K562 (cell line): ENCODE measurements at regions not wholly inside any gene's neighbourhood (a gene's known extent, or its start where the extent isn't known, plus 50 kb on each side); places are given as distances from the start of the nearest gene placed in this dataset.

Experiments
- ARID1B ChIP-seq: fragments of 450-650 bp; IDR thresholded peaks from 2 replicates; pipeline ENCODE4 v1.6.1; 2016; ENCODE audit warnings: antibody characterized with exemption, mild to moderate bottlenecking, inconsistent platforms
- CAMTA2 ChIP-seq: fragments of 250-450 bp; sonication (Bioruptor Pico); conservative IDR thresholded peaks from 2 replicates; pipeline ENCODE4 v1.5.1; 2022
- DLX4 ChIP-seq: fragments of 250-450 bp; sonication (Bioruptor Pico); IDR thresholded peaks from 2 replicates; pipeline ENCODE4 v1.6.1; 2021; ENCODE audit warnings: mild to moderate bottlenecking
- FOXA1 ChIP-seq: fragments of 450-650 bp; IDR thresholded peaks from 2 replicates; pipeline ENCODE4 v1.6.1; 2016; ENCODE audit warnings: mild to moderate bottlenecking, borderline replicate concordance
- HDGF ChIP-seq: fragments of 450-650 bp; IDR thresholded peaks from 2 replicates; pipeline ENCODE4 v1.6.1; 2016
- HMG20A ChIP-seq: fragments of 450-650 bp; formaldehyde crosslinking; conservative IDR thresholded peaks from 2 replicates; pipeline ENCODE4 v1.4.0; 2020; ENCODE audit warnings: mild to moderate bottlenecking, mixed read lengths
- KDM1A ChIP-seq, 2 experiments: fragments of 450-650 bp; IDR thresholded peaks; 2 replicates each; pipeline ENCODE4 v1.6.1; 2016; ENCODE audit warnings: mild to moderate bottlenecking in 2 of 2
- MIER1 ChIP-seq: fragments of 450-650 bp; IDR thresholded peaks from 2 replicates; pipeline ENCODE4 v1.6.1; 2016; ENCODE audit warnings: antibody characterized with exemption, mild to moderate bottlenecking, low read depth
- NFIC ChIP-seq: fragments of 450-650 bp; IDR thresholded peaks from 2 replicates; pipeline ENCODE4 v1.6.1; 2017; ENCODE audit warnings: mild to moderate bottlenecking, inconsistent platforms
- PHTF2 ChIP-seq: fragments of 250-450 bp; sonication (Bioruptor Pico); IDR thresholded peaks from 2 replicates; pipeline ENCODE4 v1.5.0; 2021; ENCODE audit warnings: mild to moderate bottlenecking
- PRMT5 ChIP-seq: sonication (generic); formaldehyde crosslinking; IDR thresholded peaks from 2 replicates; pipeline ENCODE4 v1.5.0; 2020; ENCODE audit warnings: missing genetic modification reagents
- ZFP36 ChIP-seq: fragments of 150-350 bp; IDR thresholded peaks from 2 replicates; pipeline ENCODE4 v1.6.1; 2018; ENCODE audit warnings: low read length, low read depth; ENCODE audit not compliant: partially characterized antibody
- TF ChIP-seq, protein P1 (sequence below): fragments of 250-450 bp; sonication (Bioruptor Pico); IDR thresholded peaks from 2 replicates; pipeline ENCODE4 v1.8.0; 2021; ENCODE audit warnings: moderate library complexity, mild to moderate bottlenecking, inconsistent platforms
- TF ChIP-seq, protein P2 (sequence below), 2 experiments: IDR thresholded peaks; 2 replicates each; pipeline ENCODE4 v1.6.1; 2011; ENCODE audit warnings: borderline replicate concordance in 1 of 2, control low read depth in 1 of 2, low read depth in 1 of 2, low read length in 1 of 2, mild to moderate bottlenecking in 1 of 2, mixed read lengths in 1 of 2, moderate library complexity in 1 of 2; ENCODE audit not compliant: insufficient read depth in 1 of 2, insufficient read length in 1 of 2, poor library complexity in 1 of 2, severe bottlenecking in 1 of 2; ENCODE audit errors: extremely low read depth in 1 of 2
- TF ChIP-seq, protein P3 (sequence below), 2 experiments: fragments of 200-800 bp in 1 of 2; sonication (Bioruptor generic) in 1 of 2; sonication (generic) in 1 of 2; formaldehyde crosslinking in 1 of 2; IDR thresholded peaks in 1 of 2; conservative IDR thresholded peaks in 1 of 2; 2 replicates each; pipeline versions ENCODE4 v1.5.0 to v1.6.1; 2016 to 2020; ENCODE audit warnings: missing compliant biosample characterization in 1 of 2, missing genetic modification characterization in 1 of 2, missing genetic modification reagents in 1 of 2
- TF ChIP-seq, protein P4 (sequence below): fragments of 250-450 bp; sonication (Bioruptor Pico); IDR thresholded peaks from 2 replicates; pipeline ENCODE4 v1.8.0; 2021; ENCODE audit warnings: mild to moderate bottlenecking, moderate library complexity

DNA sequence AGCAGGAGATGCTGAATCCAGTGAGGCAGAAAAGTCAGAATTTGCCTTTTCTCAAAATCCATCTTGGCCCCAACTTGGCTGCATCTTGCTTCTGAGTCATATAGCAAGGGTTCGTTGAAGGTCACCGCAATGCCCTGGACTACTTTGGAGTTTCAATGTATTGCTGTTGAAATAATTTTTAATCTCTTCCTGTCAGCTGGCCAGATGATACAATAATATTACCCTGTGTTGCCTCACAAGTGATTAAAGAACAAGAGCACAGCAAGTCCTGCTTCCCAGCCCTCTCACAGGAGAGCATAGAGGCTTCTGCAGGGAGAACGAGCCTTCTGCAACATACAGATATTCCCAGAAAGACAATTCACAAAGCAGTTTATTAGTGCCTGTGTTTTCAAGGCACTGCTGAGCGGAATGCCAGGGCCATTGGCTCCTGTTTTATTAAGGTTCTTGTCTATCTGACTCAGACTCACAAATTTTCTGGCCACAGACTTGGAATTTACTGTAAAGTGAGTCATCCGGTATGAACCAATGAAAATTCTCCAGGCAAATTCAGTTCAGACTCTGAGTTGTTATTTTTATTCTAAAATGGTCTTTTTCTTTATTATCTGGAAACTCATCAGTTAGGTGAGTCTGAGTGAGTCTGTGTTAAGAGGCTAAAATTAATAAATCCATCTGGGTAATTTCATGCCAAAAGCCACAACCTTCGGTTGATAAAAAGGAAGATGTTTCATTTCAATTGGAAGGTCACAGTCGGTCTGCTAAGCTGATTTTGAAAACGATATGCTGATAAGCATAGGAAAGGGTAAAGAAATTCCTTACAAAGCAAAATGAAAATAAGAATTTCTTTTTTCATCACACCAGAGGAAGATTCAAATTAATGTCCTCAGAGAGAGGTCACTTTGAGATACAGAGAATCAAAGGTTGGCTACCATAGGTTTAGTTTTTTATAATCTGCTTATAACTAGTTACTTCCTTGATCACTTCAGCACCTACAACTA lies 289.4 kb upstream of the STXBP5 start (continued):
- TF ChIP-seq HDGF (no peak), MIER1 (no peak), DLX4 (CRISPR knock-in tag) (no peak), PRMT5 (no peak), PHTF2 (0 out of 2 replicates have a peak, but pooled peaks have one; percentile 55), CAMTA2 (CRISPR knock-in tag) (no peak), HMG20A (CRISPR knock-in tag) (no peak), FOXA1 (no peak), KDM1A (IDR thresholded peaks at IDR 0.05) (no peak), ARID1B (peak; percentile 90), ZFP36 (no peak), NFIC (peak; percentile 28; the same call in 1 of the 2 replicates)
- TF ChIP-seq, protein P1, sequence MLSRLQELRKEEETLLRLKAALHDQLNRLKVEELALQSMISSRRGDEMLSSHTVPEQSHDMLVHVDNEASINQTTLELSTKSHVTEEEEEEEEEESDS, result no peak
- TF ChIP-seq, protein P2, sequence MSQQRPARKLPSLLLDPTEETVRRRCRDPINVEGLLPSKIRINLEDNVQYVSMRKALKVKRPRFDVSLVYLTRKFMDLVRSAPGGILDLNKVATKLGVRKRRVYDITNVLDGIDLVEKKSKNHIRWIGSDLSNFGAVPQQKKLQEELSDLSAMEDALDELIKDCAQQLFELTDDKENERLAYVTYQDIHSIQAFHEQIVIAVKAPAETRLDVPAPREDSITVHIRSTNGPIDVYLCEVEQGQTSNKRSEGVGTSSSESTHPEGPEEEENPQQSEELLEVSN (IDR thresholded peaks at IDR 0.05; ENCODE audit: borderline replicate concordance in 1 of 2, extremely low read depth in 1 of 2, insufficient read depth in 1 of 2, insufficient read length in 1 of 2, low read depth in 1 of 2, low read length in 1 of 2, poor library complexity in 1 of 2, severe bottlenecking in 1 of 2), result no peak
- TF ChIP-seq, protein P3, sequence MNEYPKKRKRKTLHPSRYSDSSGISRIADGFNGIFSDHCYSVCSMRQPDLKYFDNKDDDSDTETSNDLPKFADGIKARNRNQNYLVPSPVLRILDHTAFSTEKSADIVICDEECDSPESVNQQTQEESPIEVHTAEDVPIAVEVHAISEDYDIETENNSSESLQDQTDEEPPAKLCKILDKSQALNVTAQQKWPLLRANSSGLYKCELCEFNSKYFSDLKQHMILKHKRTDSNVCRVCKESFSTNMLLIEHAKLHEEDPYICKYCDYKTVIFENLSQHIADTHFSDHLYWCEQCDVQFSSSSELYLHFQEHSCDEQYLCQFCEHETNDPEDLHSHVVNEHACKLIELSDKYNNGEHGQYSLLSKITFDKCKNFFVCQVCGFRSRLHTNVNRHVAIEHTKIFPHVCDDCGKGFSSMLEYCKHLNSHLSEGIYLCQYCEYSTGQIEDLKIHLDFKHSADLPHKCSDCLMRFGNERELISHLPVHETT (CRISPR knock-in tag; conservative IDR thresholded peaks at IDR 0.05 in 1 of 2, IDR thresholded peaks at IDR 0.05 in 1 of 2), result peak in 1 of 2 experiments; percentile 15; a peak in 2 of 4 replicates
- TF ChIP-seq, protein P4, sequence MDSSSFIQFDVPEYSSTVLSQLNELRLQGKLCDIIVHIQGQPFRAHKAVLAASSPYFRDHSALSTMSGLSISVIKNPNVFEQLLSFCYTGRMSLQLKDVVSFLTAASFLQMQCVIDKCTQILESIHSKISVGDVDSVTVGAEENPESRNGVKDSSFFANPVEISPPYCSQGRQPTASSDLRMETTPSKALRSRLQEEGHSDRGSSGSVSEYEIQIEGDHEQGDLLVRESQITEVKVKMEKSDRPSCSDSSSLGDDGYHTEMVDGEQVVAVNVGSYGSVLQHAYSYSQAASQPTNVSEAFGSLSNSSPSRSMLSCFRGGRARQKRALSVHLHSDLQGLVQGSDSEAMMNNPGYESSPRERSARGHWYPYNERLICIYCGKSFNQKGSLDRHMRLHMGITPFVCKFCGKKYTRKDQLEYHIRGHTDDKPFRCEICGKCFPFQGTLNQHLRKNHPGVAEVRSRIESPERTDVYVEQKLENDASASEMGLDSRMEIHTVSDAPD (CRISPR knock-in tag), result no peak
